Tibial nerve (tissue), 4 donors: ENCODE measurements at regions not wholly inside any gene's neighbourhood (a gene's known extent, or its start where the extent isn't known, plus 50 kb on each side); places are given as distances from the start of the nearest gene placed in this dataset.
"Not testable (repeated sequence)": the region's sequence is repeated elsewhere in the genome, so short reads cannot be mapped to it uniquely, and the experiment has no call there.

ENCODE experiments used
- DNase-seq, 2 donors: peaks; one replicate each; pipeline ENCODE4 v3.0.0-alpha.2; 2019; ENCODE audit warnings: low spot score in 2 of 2
- H3K27ac ChIP-seq, 4 donors: fragments of 200-600 bp; sonication (generic) in 3 of 4; one replicate each; pipeline ENCODE4 v1.5.1; 2017 to 2019; ENCODE audit warnings: mild to moderate bottlenecking in 1 of 4
- H3K27me3 ChIP-seq, 2 donors: fragments of 200-600 bp; sonication (generic) in 1 of 2; one replicate each; pipeline versions ENCODE4 v1.5.1 to v1.6.0; 2017 to 2019
- H3K36me3 ChIP-seq, 3 donors: fragments of 200-600 bp; sonication (generic); one replicate each; pipeline ENCODE4 v1.5.1; 2018 to 2019
- H3K4me1 ChIP-seq, 4 donors: fragments of 200-600 bp; sonication (generic) in 3 of 4; one replicate each; pipeline ENCODE4 v1.5.1; 2017 to 2019
- H3K4me3 ChIP-seq, 4 donors: fragments of 200-600 bp; sonication (generic) in 3 of 4; one replicate each; pipeline ENCODE4 v1.5.1; 2017 to 2019; ENCODE audit warnings: mild to moderate bottlenecking in 1 of 4, moderate library complexity in 1 of 4
- H3K9me3 ChIP-seq, 4 donors: fragments of 200-600 bp; sonication (generic) in 3 of 4; one replicate each; pipeline ENCODE4 v1.5.1; 2017 to 2019
- CTCF ChIP-seq, 5 experiments: fragments of 200-600 bp in 3 of 5; fragments of 450-650 bp in 2 of 5; sonication (generic) in 3 of 5; IDR thresholded peaks; one replicate each; pipeline ENCODE4 v1.5.1; 2016 to 2019; ENCODE audit warnings: antibody characterized with exemption in 5 of 5, mild to moderate bottlenecking in 3 of 5, moderate library complexity in 2 of 5
- EP300 ChIP-seq, 2 donors: sonication (generic); formaldehyde crosslinking; IDR thresholded peaks; one replicate each; pipeline ENCODE4 v1.6.1; 2017; ENCODE audit warnings: antibody characterized with exemption in 2 of 2, mild to moderate bottlenecking in 1 of 2
- POLR2A ChIP-seq, 2 donors: fragments of 450-650 bp; IDR thresholded peaks; one replicate each; pipeline ENCODE4 v1.6.1; 2017; ENCODE audit warnings: antibody characterized with exemption in 2 of 2, mild to moderate bottlenecking in 2 of 2, moderate library complexity in 2 of 2
- WGBS, 2 donors: methylation state at CpG; one replicate each; pipeline ENCODE4 v1.1.5; 2018; 5-methylcytosine and 5-hydroxymethylcytosine counted together

- DNase-seq, result no peak
- Histone ChIP-seq H3K4me3 (no peak overlapping the region), H3K27ac (no peak overlapping the region), H3K9me3 (peaks cover 0 to 5% (median 1%) of the 10 kb centered on the region in 4 donors), H3K36me3 (no peaks in the 10 kb centered on the region), H3K27me3 (no peaks in the 10 kb centered on the region), H3K4me1 (no peaks in the 10 kb centered on the region)
- WGBS, 2 donors, result 87 to 92% methylated on average over 3 of the region's 3 CpGs
- TF ChIP-seq EP300 (IDR thresholded peaks at IDR 0.05) (no peak), POLR2A (IDR thresholded peaks at IDR 0.05) (no peak), CTCF (IDR thresholded peaks at IDR 0.05) (no peak)
Measured at GRCh38 chr11:106568632-106569031, 449.6 kb downstream of the GUCY1A2 start.

GRCh38 chr11:106577384-106577783 lies 440.9 kb downstream of the GUCY1A2 start:
- not testable (repeated sequence) for H3K4me1 ChIP-seq, H3K27ac ChIP-seq, DNase-seq, H3K36me3 ChIP-seq, H3K27me3 ChIP-seq, H3K4me3 ChIP-seq
- 88 to 91% methylated on average over 5 of the region's 5 CpGs for WGBS, 2 donors
- peaks cover 0 to 24% (median 1%) of the 10 kb centered on the region in 4 donors for H3K9me3 ChIP-seq

- no peak overlapping the region for H3K27ac ChIP-seq
- peaks cover 0 to 18% (median 0%) of the 10 kb centered on the region in 4 donors for H3K9me3 ChIP-seq
- DNase-seq, result no peak
- no peaks in the 10 kb centered on the region for H3K27me3 ChIP-seq
- TF ChIP-seq POLR2A (IDR thresholded peaks at IDR 0.05) (no peak), CTCF (IDR thresholded peaks at IDR 0.05) (no peak), EP300 (IDR thresholded peaks at IDR 0.05) (no peak)
- no peaks in the 10 kb centered on the region for H3K36me3 ChIP-seq
- 71 to 75% methylated on average over 6 of the region's 6 CpGs for WGBS, 2 donors
- H3K4me3 ChIP-seq, result no peak overlapping the region
- H3K4me1 ChIP-seq, result no peaks in the 10 kb centered on the region
Measured at GRCh38 chr11:106581399-106581798, 436.9 kb downstream of the GUCY1A2 start.

GRCh38 chr11:106585061-106585460 lies 433.2 kb downstream of the GUCY1A2 start:
- Histone ChIP-seq H3K4me3 (no peak overlapping the region), H3K27me3 (no peaks in the 10 kb centered on the region), H3K9me3 (peaks cover 0 to 6% (median 0%) of the 10 kb centered on the region in 4 donors), H3K36me3 (no peaks in the 10 kb centered on the region), H3K4me1 (no peaks in the 10 kb centered on the region), H3K27ac (no peak overlapping the region)
- no peak for TF ChIP-seq EP300 (IDR thresholded peaks at IDR 0.05)
- no peak for TF ChIP-seq POLR2A (IDR thresholded peaks at IDR 0.05)
- TF ChIP-seq CTCF (IDR thresholded peaks at IDR 0.05), result no peak
- no peak for DNase-seq
- WGBS, 2 donors, result 83 to 85% methylated on average over 5 of the region's 5 CpGs

GRCh38 chr11:106594751-106595351 lies 423.4 kb downstream of the GUCY1A2 start:
- TF ChIP-seq EP300 (IDR thresholded peaks at IDR 0.05) (no peak), POLR2A (IDR thresholded peaks at IDR 0.05) (no peak), CTCF (IDR thresholded peaks at IDR 0.05) (no peak)
- DNase-seq, result no peak

More at GRCh38 chr11:106594751-106595351, 423.4 kb downstream of the GUCY1A2 start:
- Histone ChIP-seq H3K27ac (no peak overlapping the region), H3K4me1 (no peaks in the 10 kb centered on the region), H3K27me3 (no peaks in the 10 kb centered on the region), H3K4me3 (no peak overlapping the region), H3K9me3 (no peaks in the 10 kb centered on the region), H3K36me3 (no peaks in the 10 kb centered on the region)
- WGBS, 2 donors, result 78 to 79% methylated on average over 6 of the region's 6 CpGs
